ENCODE measurements at regions not wholly inside any gene's neighbourhood (a gene's known extent, or its start where the extent isn't known, plus 50 kb on each side); places are given as distances from the start of the nearest gene placed in this dataset.

GRCh38 chr3:94420931-94421330, 358.1 kb downstream of the NSUN3 start:
- intact Hi-C loops (cut with micrococcal nuclease): no loop called here
- no TSS peak for BruUV-seq (replicated peaks)
- CTCF ChIA-PET: no interaction called here
- Histone ChIP-seq H3K9me3 (ENCODE audit: control insufficient read depth in 1 of 2, insufficient read depth in 1 of 2, low read depth in 1 of 2, low read length in 2 of 2) (peaks cover 0 to 6% of the 10 kb centered on the region in 2 experiments; a peak in 2 of 4 replicates), H3K36me3 (ENCODE audit: control insufficient read depth in 1 of 2, insufficient read depth in 2 of 2, low read length in 2 of 2) (no peaks in the 10 kb centered on the region), H3K27me3 (ENCODE audit: insufficient read depth, low read length) (no peaks in the 10 kb centered on the region), H3K4me2 (ENCODE audit: low read length) (no peak overlapping the region), H4K20me1 (ENCODE audit: insufficient read depth) (no peaks in the 10 kb centered on the region), H3K4me3 (replicated peaks in 1 of 2; ENCODE audit: low read depth in 1 of 2, low read length in 2 of 2) (no peak overlapping the region), H3K4me1 (ENCODE audit: control insufficient read depth in 1 of 2, insufficient read depth in 2 of 2, low read length in 2 of 2) (no peaks in the 10 kb centered on the region), H2AFZ (ENCODE audit: low read depth, low read length, poor library complexity, severe bottlenecking) (no peak overlapping the region), H3K9ac (ENCODE audit: low read length) (no peak overlapping the region), H3K9me2 (ENCODE audit: insufficient read depth) (no peaks in the 10 kb centered on the region), H3K27ac (ENCODE audit: low read depth, low read length) (no peak overlapping the region), H3K79me2 (ENCODE audit: insufficient read depth, low read length) (no peaks in the 10 kb centered on the region)
- ATAC-seq (no peak), DNase-seq (ENCODE audit: low read depth, low spot score) (no peak)
- RAD21 ChIA-PET (ENCODE audit: low non-redundant PET in 1 of 2, low total read pairs in 2 of 2, uncharacterized antibody in 2 of 2, unreplicated experiment in 2 of 2): no interaction called here
- POLR2A ChIA-PET: no interaction called here
- TF ChIP-seq, protein P1, sequence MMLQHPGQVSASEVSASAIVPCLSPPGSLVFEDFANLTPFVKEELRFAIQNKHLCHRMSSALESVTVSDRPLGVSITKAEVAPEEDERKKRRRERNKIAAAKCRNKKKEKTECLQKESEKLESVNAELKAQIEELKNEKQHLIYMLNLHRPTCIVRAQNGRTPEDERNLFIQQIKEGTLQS (IDR thresholded peaks at IDR 0.05): no peak
- TF ChIP-seq RAD21 (IDR thresholded peaks at IDR 0.05; ENCODE audit: low read depth) (no peak), CTCF (IDR thresholded peaks at IDR 0.05 in 2 of 3, conservative IDR thresholded peaks at IDR 0.05 in 1 of 3; ENCODE audit: borderline replicate concordance in 1 of 3, insufficient read depth in 1 of 3, low read depth in 2 of 3, low read length in 2 of 3) (no peak), TCF7L2 (IDR thresholded peaks at IDR 0.05; ENCODE audit: borderline replicate concordance, extremely low read depth, insufficient read depth, insufficient read length) (no peak)

DNA sequence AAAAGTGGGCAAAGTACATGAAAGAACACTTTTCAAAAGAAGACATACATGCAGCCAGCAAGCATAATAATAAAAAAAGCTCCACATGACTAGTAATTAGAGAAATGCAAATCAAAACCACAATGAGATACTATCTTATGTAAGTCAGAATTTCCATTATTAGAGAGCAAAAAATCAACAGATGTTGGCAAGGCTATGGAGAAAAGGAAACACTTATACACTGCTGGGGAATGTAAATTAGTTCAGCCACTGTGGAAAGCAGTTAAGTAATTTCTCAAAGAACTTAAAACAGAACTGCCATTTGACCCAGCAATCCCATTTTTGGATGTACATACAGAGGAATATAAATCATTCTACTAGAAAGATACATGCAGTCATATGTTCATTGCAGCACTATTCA, 360.7 kb downstream of the NSUN3 start:
- ATAC-seq (no peak), DNase-seq (ENCODE audit: low read depth, low spot score) (no peak)
- no peaks in the 10 kb centered on the region for H3K79me2 ChIP-seq (ENCODE audit: insufficient read depth, low read length)
- ChIA-PET POLR2A (no interaction called here), RAD21 (ENCODE audit: low non-redundant PET in 1 of 2, low total read pairs in 2 of 2, uncharacterized antibody in 2 of 2, unreplicated experiment in 2 of 2) (no interaction called here), CTCF (no interaction called here)
- no peaks in the 10 kb centered on the region for H3K9me2 ChIP-seq (ENCODE audit: insufficient read depth)
- H3K4me3 ChIP-seq (replicated peaks in 1 of 2; ENCODE audit: low read depth in 1 of 2, low read length in 2 of 2): no peak overlapping the region
- no peaks in the 10 kb centered on the region for H3K36me3 ChIP-seq (ENCODE audit: control insufficient read depth in 1 of 2, insufficient read depth in 2 of 2, low read length in 2 of 2)
- no peak for TF ChIP-seq YY1 (IDR thresholded peaks at IDR 0.05; ENCODE audit: extremely low read depth, insufficient replicate concordance, low read depth, low read length)
- no peak for TF ChIP-seq TCF7L2 (IDR thresholded peaks at IDR 0.05; ENCODE audit: borderline replicate concordance, extremely low read depth, insufficient read depth, insufficient read length)
- TF ChIP-seq CBX3 (IDR thresholded peaks at IDR 0.05; ENCODE audit: low read depth): no peak
- no peak overlapping the region for H3K27ac ChIP-seq (ENCODE audit: low read depth, low read length)
- H4K20me1 ChIP-seq (ENCODE audit: insufficient read depth): no peaks in the 10 kb centered on the region
- no peak overlapping the region for H3K9ac ChIP-seq (ENCODE audit: low read length)
- no TSS peak for BruUV-seq (replicated peaks)
- no peak overlapping the region for H3K4me2 ChIP-seq (ENCODE audit: low read length)
- H3K27me3 ChIP-seq (ENCODE audit: insufficient read depth, low read length): no peaks in the 10 kb centered on the region
- peaks cover 0 to 7% of the 10 kb centered on the region in 2 experiments; a peak in 3 of 4 replicates for H3K9me3 ChIP-seq (ENCODE audit: control insufficient read depth in 1 of 2, insufficient read depth in 1 of 2, low read depth in 1 of 2, low read length in 2 of 2)
- H2AFZ ChIP-seq (ENCODE audit: low read depth, low read length, poor library complexity, severe bottlenecking): no peak overlapping the region
- intact Hi-C loops (cut with micrococcal nuclease): no loop called here
- no peaks in the 10 kb centered on the region for H3K4me1 ChIP-seq (ENCODE audit: control insufficient read depth in 1 of 2, insufficient read depth in 2 of 2, low read length in 2 of 2)
